Panc1 (cell line): ENCODE measurements at regions not wholly inside any gene's neighbourhood (a gene's known extent, or its start where the extent isn't known, plus 50 kb on each side); places are given as distances from the start of the nearest gene placed in this dataset.

Source experiments
- ATAC-seq: fragments of 200-7000 bp; cut with Tn5 transposase; 2 replicates; pipeline ENCODE4 v1.9.1; 2020; ENCODE audit warnings: mild to moderate bottlenecking, moderate library complexity
- BruUV-seq: library from RNA; stranded (reverse); fragments of 400-500 nt; replicated peaks from 2 replicates; lab custom pipeline; 2021; lab: Mats Ljungman, UMichigan
- CTCF ChIA-PET: fragments of 300-600 bp; sonication (Branson Sonifier 250); formaldehyde crosslinking; loops from one replicate; lab custom pipeline; 2022; ENCODE audit warnings: antibody characterized with exemption; lab: Charles Lee
- POLR2A ChIA-PET: fragments of 300-600 bp; sonication (Branson Sonifier 250); formaldehyde crosslinking; loops from one replicate; lab custom pipeline; 2022; ENCODE audit warnings: antibody characterized with exemption; lab: Charles Lee
- DNase-seq: peaks from one replicate; pipeline ENCODE4 v3.0.0-alpha.2; 2010; ENCODE audit warnings: low read depth, low spot score
- H3K27ac ChIP-seq: 2 replicates; pipeline ENCODE4 v1.5.1; 2011; ENCODE audit warnings: mild to moderate bottlenecking, low read length, inconsistent platforms
- H3K27me3 ChIP-seq: fragments of 200-500 bp; sonication (Bioruptor generic); 2 replicates; pipeline ENCODE4 v1.6.0; 2014; ENCODE audit warnings: low read length, inconsistent platforms; ENCODE audit not compliant: control insufficient read depth, insufficient read depth
- H3K36me3 ChIP-seq: fragments of 200-500 bp; sonication (Bioruptor generic); 2 replicates; pipeline ENCODE4 v1.5.1; 2014; ENCODE audit warnings: inconsistent platforms, mild to moderate bottlenecking, low read length, moderate library complexity; ENCODE audit not compliant: control insufficient read depth, insufficient read depth
- H3K4me1 ChIP-seq: 2 replicates; pipeline ENCODE4 v1.5.1; 2011; ENCODE audit warnings: inconsistent platforms, mild to moderate bottlenecking, low read length, moderate library complexity; ENCODE audit not compliant: control insufficient read depth, insufficient read depth
- H3K4me3 ChIP-seq, 2 experiments: 2 replicates each; pipeline ENCODE4 v1.5.1; 2011 to 2012; ENCODE audit warnings: low read depth in 2 of 2, low read length in 2 of 2, mild to moderate bottlenecking in 2 of 2, inconsistent platforms in 1 of 2, moderate library complexity in 1 of 2
- H3K9me3 ChIP-seq: fragments of 200-500 bp; sonication (Bioruptor generic); 2 replicates; pipeline ENCODE4 v1.5.1; 2014; ENCODE audit warnings: low read depth, mild to moderate bottlenecking, inconsistent platforms, low read length, moderate library complexity; ENCODE audit not compliant: control insufficient read depth, insufficient read depth
- POLR2AphosphoS5 ChIP-seq: IDR thresholded peaks from 2 replicates; pipeline ENCODE4 v1.6.1; 2012; ENCODE audit warnings: mild to moderate bottlenecking, low read depth, low read length, moderate library complexity
- SIN3A ChIP-seq: IDR thresholded peaks from 2 replicates; pipeline ENCODE4 v1.6.1; 2012; ENCODE audit warnings: low read depth, mild to moderate bottlenecking, low read length, moderate library complexity, borderline replicate concordance; ENCODE audit not compliant: insufficient read depth
- TCF7L2 ChIP-seq: IDR thresholded peaks from 2 replicates; pipeline ENCODE4 v1.6.1; 2011; ENCODE audit warnings: mild to moderate bottlenecking, low read depth, low read length, inconsistent platforms
- in situ Hi-C: cut with HindIII; loops from 2 replicates; pipeline ENCODE4 v1.10.0; 2016; ENCODE audit warnings: low sequenced_read_pairs, low pct_unique_long_range_greater_than_20kb
- intact Hi-C: fragments of 100-400 bp; cut with micrococcal nuclease; formaldehyde crosslinking; loops from one replicate; pipeline ENCODE4 v1.10.0; 2022; ENCODE audit not compliant: unreplicated experiment
- TF ChIP-seq, protein P1 (sequence below), 2 experiments: IDR thresholded peaks; 2 replicates each; pipeline ENCODE4 v1.6.1; 2011 to 2012; ENCODE audit warnings: low read depth in 2 of 2, control low read depth in 1 of 2, low read length in 1 of 2, mild to moderate bottlenecking in 1 of 2, moderate library complexity in 1 of 2; ENCODE audit not compliant: insufficient read depth in 1 of 2
- TF ChIP-seq, protein P2 (sequence below): fragments of 450-650 bp; IDR thresholded peaks from 2 replicates; pipeline ENCODE4 v1.5.1; 2017; ENCODE audit warnings: mild to moderate bottlenecking

DNA sequence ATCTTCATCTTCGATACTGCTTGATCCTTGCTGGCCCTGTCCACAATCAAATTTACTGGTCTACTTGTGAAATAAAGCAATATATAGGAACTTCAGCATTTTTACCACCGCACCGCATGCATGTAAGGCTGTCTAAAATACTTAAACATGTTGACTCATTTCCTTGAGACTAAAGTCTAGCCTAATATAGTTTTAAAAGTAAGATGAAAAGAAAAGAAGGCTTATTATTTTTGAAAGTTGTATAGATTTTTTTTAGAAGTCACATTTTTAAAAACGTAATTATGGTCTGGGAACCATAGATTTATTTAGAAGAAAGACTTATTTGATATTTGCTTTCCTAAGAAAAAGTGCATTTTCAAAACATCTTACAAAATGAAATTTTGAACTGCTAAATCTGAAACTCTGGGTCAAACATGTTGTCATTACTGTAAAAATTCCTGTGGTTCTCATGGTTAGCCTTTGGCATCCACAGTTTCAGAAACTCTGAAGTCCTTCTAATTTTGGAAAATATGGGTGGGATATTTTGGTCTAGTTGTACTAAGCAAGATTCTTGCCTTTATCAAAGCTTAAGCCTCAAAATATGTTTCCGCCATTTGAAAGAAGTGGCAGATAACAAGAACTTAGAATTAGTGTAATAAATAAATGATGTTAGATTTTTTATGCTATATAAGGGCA is 423.5 kb upstream of the CTSO start:
- intact Hi-C loops (no loop called here), in situ Hi-C loops (no loop called here)
- Histone ChIP-seq H3K27ac (no peak overlapping the region), H3K4me3 (no peak overlapping the region), H3K27me3 (no peaks in the 10 kb centered on the region), H3K36me3 (no peaks in the 10 kb centered on the region), H3K9me3 (no peaks in the 10 kb centered on the region), H3K4me1 (no peaks in the 10 kb centered on the region)
- POLR2A ChIA-PET: no interaction called here
- CTCF ChIA-PET: no interaction called here
- ATAC-seq (no peak), DNase-seq (no peak)
- BruUV-seq: no TSS peak
- TF ChIP-seq, protein P1, sequence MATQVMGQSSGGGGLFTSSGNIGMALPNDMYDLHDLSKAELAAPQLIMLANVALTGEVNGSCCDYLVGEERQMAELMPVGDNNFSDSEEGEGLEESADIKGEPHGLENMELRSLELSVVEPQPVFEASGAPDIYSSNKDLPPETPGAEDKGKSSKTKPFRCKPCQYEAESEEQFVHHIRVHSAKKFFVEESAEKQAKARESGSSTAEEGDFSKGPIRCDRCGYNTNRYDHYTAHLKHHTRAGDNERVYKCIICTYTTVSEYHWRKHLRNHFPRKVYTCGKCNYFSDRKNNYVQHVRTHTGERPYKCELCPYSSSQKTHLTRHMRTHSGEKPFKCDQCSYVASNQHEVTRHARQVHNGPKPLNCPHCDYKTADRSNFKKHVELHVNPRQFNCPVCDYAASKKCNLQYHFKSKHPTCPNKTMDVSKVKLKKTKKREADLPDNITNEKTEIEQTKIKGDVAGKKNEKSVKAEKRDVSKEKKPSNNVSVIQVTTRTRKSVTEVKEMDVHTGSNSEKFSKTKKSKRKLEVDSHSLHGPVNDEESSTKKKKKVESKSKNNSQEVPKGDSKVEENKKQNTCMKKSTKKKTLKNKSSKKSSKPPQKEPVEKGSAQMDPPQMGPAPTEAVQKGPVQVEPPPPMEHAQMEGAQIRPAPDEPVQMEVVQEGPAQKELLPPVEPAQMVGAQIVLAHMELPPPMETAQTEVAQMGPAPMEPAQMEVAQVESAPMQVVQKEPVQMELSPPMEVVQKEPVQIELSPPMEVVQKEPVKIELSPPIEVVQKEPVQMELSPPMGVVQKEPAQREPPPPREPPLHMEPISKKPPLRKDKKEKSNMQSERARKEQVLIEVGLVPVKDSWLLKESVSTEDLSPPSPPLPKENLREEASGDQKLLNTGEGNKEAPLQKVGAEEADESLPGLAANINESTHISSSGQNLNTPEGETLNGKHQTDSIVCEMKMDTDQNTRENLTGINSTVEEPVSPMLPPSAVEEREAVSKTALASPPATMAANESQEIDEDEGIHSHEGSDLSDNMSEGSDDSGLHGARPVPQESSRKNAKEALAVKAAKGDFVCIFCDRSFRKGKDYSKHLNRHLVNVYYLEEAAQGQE (IDR thresholded peaks at IDR 0.05; ENCODE audit: insufficient read depth in 1 of 2, low read depth in 2 of 2, low read length in 1 of 2): no peak

DNA sequence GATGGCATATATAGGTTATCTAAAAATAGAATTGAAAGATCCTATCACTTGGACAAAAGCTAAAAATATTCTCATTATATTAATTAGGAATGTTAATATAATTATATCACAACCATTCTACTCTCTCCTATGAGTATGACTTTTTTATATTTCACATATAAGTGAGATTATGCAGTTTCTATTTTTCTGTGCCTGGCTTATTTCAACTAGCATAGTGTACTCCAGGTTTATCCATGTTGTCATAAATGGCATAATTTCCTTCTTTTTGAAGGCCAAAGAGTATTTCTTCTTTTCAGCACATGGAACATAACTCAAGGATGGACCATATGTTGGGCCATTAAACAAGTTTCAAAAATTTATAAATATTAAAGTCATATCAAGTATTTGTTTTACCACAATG is 421.2 kb upstream of the CTSO start:
- in situ Hi-C loops: no loop called here
- BruUV-seq: no TSS peak
- ATAC-seq (no peak), DNase-seq (no peak)
- H3K4me1 ChIP-seq: no peaks in the 10 kb centered on the region
- TF ChIP-seq SIN3A (no peak), TCF7L2 (no peak), POLR2AphosphoS5 (no peak)
- TF ChIP-seq, protein P1 (IDR thresholded peaks at IDR 0.05; ENCODE audit: insufficient read depth in 1 of 2, low read depth in 2 of 2, low read length in 1 of 2): no peak
- TF ChIP-seq, protein P2, sequence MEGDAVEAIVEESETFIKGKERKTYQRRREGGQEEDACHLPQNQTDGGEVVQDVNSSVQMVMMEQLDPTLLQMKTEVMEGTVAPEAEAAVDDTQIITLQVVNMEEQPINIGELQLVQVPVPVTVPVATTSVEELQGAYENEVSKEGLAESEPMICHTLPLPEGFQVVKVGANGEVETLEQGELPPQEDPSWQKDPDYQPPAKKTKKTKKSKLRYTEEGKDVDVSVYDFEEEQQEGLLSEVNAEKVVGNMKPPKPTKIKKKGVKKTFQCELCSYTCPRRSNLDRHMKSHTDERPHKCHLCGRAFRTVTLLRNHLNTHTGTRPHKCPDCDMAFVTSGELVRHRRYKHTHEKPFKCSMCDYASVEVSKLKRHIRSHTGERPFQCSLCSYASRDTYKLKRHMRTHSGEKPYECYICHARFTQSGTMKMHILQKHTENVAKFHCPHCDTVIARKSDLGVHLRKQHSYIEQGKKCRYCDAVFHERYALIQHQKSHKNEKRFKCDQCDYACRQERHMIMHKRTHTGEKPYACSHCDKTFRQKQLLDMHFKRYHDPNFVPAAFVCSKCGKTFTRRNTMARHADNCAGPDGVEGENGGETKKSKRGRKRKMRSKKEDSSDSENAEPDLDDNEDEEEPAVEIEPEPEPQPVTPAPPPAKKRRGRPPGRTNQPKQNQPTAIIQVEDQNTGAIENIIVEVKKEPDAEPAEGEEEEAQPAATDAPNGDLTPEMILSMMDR: no peak
- POLR2A ChIA-PET: no interaction called here
- H3K27ac ChIP-seq: no peak overlapping the region
- intact Hi-C loops: no loop called here
- H3K27me3 ChIP-seq: no peaks in the 10 kb centered on the region
- CTCF ChIA-PET: no interaction called here
- no peak overlapping the region for H3K4me3 ChIP-seq
- no peaks in the 10 kb centered on the region for H3K36me3 ChIP-seq
- H3K9me3 ChIP-seq: no peaks in the 10 kb centered on the region
